ENCODE measurements at regions not wholly inside any gene's neighbourhood (a gene's known extent, or its start where the extent isn't known, plus 50 kb on each side); places are given as distances from the start of the nearest gene placed in this dataset.
"Not testable (repeated sequence)": the region's sequence is repeated elsewhere in the genome, so short reads cannot be mapped to it uniquely, and the experiment has no call there.

- DNase-seq (ENCODE audit: low spot score), result no peak
These were observed 124.4 kb upstream of the SALL3 start for GRCh38 chr18:78855188-78855587.

DNA sequence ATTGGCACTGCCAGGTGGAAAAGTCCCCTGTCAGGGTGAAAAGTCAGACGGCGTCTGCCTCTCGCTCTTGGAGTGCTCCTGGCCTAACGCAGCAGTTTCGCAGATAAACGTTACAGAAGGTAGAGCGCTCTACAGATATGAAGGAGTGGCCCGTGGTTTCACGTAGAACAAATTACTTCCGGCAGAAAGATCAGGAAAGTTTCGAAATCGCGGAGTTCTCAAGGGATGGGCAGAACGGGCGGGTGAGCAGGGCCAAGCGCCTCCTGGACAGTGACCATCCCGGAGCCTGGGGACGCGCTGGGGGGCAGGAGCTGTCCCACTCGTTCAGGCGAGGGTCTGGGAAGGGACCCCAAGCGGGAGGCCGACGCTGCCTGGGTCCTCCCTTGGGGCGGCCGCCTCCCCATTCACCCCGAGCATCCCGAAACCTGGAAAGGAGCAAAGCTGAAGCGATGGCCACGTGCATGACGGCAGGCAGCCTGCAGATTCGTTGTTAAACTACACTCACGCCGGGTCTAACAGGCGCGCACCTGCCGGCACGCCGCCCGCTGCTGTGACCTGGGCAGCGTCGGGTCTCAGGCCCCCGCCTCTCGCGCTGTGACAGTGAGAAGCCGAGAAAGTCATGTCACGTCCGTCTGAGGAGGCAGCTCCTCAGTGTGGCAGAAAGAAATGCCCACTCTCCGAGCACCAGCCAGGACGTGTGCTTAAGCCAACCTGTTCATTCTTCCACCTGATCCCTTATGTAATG is 122.9 kb upstream of the SALL3 start:
- DNase-seq (ENCODE audit: low spot score), result no peak

DNA sequence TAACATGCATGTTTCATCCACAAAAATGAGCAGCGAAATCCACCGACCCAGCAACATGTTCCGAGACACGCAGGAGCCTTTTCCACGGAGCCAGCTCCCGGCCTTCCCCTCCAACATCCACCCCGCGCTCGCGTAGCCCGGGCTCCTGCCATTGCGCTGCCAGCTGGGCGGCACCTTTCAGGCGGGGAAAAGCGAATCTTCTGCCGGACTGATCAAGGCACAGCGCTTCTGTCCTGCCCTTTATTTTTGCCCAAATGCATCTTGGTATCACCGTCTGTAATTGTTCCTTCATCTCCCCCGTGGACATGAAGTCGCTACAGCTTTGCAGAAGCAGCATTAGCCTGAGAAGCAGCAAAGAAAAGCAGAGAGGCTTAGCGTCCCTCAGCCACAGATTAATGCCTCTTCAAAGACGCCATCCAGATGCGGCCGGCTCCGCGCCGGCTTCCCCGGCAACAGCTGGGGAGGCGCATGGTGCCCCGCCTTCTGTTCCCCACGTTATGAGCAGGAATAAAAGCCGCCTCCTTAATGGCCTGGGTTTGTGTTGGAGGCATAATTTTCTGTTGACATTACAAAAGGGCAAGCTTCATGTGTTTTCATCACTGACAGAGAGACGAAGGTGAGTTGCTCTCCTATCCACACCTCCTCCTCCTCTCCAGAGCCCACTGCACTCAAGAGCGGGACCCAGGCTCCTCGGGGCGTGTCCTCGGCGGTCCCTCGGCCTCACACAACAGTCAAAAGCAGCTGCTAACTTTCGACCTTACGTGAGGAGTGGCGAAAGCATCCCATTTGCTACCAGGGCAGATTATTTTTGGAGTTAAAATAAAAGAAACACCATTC is 122.1 kb upstream of the SALL3 start:
- DNase-seq (ENCODE audit: low spot score), result no peak

DNA sequence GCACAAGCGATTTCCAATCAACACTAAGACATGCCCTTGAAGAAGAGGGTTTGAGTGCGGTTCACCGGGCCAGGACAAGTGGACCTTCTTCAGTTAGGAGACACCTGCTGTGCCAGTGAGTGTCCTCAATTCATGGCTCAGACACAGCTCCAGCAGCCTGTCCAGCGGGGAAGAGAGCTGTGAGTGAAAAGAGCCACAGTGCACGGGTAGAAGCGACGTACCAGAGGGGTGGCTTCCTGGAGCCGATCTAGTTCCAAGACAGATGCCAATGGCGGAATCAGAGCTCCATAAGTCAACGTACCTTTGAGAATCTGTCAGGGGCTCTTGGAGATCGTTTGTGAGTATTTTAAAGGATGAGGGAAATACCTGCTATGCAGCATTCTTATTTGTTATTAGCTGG is 119.9 kb upstream of the SALL3 start:
- DNase-seq (ENCODE audit: low spot score), result no peak

- no peak for DNase-seq (ENCODE audit: low spot score)
These were observed 119.5 kb upstream of the SALL3 start for GRCh38 chr18:78860117-78860516.

DNA sequence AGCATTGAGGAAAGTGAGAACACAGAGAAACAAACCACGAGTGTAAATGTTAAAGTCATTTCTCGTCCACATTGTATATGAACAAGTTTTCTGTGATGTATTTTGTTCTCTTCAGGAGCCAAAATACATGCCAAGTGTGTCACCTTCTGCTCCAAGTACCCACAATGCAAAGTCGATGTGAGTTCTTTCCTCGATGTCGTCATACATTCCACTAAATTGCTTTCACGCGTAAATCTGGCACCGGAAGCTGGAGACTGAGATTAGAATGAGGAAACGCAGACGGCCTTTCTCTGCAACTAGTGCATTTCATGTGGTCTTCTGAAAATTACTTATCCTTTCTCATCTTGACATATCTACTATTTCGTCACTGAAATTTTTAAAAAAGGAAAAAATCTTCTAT is 118.5 kb upstream of the SALL3 start:
- no peak for DNase-seq (ENCODE audit: low spot score)

GRCh38 chr18:78861706-78862105 is 117.9 kb upstream of the SALL3 start:
- no peak for DNase-seq (ENCODE audit: low spot score)

GRCh38 chr18:78862395-78862794 is 117.2 kb upstream of the SALL3 start:
- DNase-seq (ENCODE audit: low spot score), result no peak

DNA sequence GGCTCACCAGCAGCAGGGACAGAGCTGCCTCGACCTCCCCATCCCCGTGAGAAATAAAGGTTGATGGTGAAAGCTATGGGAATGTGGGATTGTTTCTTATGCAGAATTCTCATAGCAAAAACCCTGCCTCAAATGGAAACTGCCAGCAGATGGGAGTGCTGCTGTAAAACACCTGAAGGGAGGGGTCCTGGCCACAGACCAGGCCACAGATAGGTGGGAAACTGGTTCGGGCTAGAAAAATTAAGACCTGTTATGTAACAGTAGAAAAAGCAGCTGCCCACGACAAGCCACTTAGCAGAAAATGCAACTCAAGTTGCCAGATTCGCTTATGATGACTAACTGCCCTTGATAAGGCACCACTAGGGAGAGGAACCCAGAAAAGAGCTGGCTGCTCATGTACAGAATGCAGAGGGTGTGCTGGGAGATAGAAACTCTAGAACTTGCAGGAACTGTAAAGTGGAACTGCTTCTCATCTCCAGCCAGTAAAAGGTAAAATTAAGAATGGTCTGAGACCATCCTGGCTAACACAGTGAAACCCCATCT is 114.5 kb upstream of the SALL3 start:
- DNase-seq (ENCODE audit: low spot score), result no peak

GRCh38 chr18:78865771-78866310 is 113.8 kb upstream of the SALL3 start:
- no peak for DNase-seq (ENCODE audit: low spot score)

DNA sequence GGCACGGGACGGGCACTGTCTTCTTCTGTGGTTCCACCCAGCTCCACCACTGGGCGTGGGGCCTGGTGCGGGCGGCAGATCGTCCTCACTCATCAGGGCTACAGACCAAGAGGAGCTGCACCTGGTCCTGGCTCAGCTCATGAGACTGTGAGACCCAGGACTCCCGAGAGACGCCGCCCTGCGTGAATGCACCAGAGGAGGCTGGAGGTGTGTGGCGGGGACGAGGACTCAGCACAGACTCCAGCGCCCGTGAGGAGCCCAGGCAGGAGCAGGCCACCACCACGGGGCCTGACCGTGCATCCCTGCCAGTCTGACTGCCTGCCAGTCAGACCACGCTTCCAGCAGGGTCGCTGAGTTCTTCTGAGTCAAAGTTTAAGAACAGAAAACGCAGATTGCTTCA is 112.5 kb upstream of the SALL3 start:
- no peak for DNase-seq (ENCODE audit: low spot score)

DNA sequence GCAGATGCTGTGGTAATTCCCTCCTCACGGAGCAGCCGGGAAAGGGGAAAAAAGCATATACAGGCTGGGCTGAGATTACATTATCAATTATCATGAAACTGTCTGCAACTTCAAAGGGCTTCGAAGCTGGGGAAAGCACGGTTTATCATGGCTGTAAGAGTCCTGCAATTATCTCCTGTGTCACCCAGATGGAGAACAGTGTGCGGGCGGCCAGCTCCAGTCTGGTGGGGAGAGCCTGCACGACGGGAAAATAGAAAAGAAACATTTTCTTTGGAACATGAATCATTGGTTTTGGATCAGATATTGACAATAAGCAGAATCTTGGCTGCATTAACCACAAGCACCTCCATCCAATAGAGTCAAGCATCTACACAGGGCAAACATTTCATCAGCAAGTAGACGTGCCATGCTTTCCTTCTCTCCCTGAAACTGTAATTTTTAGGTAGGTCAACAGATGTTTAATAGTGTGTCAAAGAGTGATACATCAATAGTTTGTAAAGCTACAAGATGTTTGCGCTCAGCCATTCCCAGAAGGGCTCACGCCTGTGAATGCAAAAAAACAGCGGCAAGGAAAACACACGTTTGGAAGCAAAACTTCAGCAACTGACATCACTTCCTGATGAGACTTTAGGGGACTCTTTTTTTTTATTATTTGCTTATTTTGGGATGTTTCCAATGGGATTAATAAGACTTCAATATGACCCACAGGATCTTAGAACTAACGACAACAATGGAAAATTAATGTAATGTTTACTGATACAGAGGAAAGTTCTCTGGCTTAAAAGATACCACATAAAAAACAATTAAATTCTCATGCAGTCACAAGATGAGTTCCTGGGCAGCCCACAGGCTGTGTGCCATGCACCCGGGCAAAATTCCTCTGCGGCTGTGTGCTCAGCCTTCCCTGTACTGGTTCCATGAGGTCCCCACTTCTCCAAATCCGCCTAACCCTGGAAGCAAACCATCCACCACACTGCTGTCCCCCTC is 111.0 kb upstream of the SALL3 start:
- no peak for DNase-seq (ENCODE audit: low spot score)

- no peak for DNase-seq (ENCODE audit: low spot score)
These were observed 108.0 kb upstream of the SALL3 start for GRCh38 chr18:78871618-78872017.

GRCh38 chr18:78873926-78874500 is 105.6 kb upstream of the SALL3 start:
- no peak for DNase-seq (ENCODE audit: low spot score)

GRCh38 chr18:78875016-78875777 is 104.4 kb upstream of the SALL3 start:
- peak; percentile 14 for DNase-seq (ENCODE audit: low spot score)

DNA sequence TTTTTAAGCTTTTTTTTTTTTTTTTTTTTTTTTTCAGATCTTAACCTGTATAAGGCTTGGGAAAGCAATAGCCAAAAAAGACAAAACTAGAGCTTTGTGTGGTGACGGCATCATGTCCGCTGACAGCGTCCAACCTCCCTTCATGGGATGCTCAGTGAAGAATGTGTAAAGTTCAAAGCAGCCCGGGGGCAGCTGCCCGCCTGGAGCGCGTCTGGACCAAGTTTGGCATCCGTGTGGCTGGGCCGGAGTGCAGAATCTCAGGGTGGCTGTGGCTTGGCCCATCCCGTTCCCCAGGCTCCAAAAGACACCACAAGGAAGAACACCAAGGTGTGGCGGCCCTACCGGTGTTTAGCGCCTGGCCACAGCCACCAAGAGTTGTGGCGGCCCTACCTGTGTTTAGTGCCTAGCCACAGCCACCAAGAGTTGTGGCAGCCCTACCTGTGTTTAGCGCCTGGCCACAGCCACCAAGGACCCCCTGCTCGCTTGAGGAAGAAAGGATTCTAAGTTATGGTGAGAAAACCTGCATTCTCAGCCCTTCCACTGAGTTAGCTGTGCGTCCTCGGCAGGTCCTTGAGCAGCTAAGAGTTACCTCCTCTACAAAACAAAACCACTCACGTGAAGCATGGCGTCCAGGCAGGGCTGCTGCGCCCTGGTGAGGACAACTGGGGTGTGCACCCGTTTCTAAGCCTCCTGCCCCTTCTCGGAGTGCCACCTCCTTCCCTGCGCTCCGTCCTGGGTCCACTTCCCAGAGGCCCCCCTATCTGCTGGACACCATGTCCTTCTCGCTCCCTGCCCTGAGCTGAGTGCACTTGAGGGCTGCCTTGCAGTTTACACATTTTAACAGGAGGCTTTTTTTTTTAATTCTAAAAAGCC is 103.6 kb upstream of the SALL3 start:
- DNase-seq (ENCODE audit: low spot score), result no peak

DNA sequence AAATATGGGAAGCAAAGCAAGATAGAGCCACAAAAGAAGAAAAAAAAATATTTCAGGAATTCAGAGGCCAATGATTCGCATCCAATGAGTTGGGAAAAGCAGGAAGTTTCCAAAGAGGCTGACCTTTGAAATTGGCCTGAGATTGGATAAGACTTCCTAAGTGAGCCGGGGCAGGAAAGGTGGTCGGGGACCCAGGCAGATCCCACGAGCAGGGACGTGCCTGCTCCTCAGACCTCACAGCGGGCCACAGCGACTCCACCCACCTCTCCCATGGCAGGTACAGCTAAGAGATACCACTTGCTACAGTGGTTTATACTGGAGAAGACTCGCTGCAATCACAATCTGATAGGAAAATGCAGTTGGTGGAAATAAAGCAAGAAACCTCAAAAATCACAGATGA is 102.8 kb upstream of the SALL3 start:
- DNase-seq (ENCODE audit: low spot score), result no peak

DNA sequence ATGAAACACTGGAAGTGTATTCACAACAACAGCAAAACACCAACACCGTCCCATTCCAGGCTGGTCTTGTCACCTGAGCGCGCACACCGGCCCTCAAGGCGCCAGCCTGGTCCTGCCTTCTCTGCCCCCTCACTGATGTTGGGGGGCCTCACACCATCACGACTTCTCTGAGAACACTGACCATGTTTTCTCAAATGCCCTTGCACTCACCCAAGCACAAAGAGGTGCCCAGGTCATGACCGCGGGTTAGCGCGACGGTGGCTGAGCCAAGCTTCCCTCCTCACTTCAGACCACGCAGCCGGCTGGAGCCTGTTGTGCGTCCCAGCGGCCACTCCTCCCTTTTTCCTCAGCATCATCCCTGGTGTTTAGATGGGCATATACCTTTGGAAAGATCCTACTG is 101.3 kb upstream of the SALL3 start:
- DNase-seq (ENCODE audit: low spot score), result no peak

DNA sequence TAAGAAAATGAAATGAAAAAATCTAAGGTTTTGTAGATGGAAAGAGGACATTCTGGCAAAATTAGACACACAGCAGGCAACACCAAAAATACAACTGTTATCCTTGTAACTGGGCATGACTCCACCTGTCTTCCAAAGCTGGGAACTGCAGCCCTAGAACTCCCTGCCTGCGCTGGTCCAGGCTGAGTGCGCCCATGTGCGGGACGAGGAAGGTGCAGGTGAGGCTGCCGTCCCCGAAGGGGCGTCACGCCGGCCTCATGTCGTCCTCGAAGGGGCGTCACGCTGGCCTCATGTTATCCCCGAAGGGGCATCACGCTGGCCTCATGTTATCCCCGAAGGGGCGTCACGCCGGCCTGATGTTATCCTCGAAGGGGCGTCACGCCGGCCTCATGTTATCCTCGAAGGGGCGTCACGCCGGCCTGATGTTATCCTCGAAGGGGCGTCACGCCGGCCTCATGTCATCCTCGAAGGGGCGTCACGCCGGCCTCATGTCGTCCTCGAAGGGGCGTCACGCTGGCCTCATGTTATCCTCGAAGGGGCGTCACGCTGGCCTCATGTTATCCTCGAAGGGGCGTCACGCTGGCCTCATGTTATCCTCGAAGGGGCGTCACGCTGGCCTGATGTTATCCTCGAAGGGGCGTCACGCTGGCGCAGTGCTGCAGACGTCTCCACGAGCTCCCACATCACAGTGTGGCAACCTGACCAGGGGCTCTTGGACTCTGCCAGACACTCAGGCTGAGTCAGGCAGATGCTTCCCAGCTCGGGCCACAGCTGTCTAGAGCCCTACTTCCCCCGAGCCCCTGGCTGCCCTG is 100.3 kb upstream of the SALL3 start:
- not testable (repeated sequence) for DNase-seq (ENCODE audit: low spot score)

Data from germinal center (tissue), 1 donor.